ENCODE measurements at regions not wholly inside any gene's neighbourhood (a gene's known extent, or its start where the extent isn't known, plus 50 kb on each side); places are given as distances from the start of the nearest gene placed in this dataset.

- TF ChIP-seq SUZ12 (IDR thresholded peaks at IDR 0.05; ENCODE audit: extremely low read depth, insufficient read depth, insufficient read length) (no peak), ZNF274 (IDR thresholded peaks at IDR 0.05; ENCODE audit: low read depth, low read length) (no peak)
These were observed 49.9 kb upstream of the CST7 start for GRCh38 chr20:24899153-24899552.

Data from NT2/D1 (cell line).